GM21786 (cell line): ENCODE measurements at regions not wholly inside any gene's neighbourhood (a gene's known extent, or its start where the extent isn't known, plus 50 kb on each side); places are given as distances from the start of the nearest gene placed in this dataset.
"Not testable (repeated sequence)": the region's sequence is repeated elsewhere in the genome, so short reads cannot be mapped to it uniquely, and the experiment has no call there.

Experiments
- ATAC-seq: cut with Tn5 transposase; IDR thresholded peaks from one replicate; pipeline ENCODE4 v1.9.1; 2021; ENCODE audit not compliant: unreplicated experiment

GRCh38 chr20:22098511-22098910, 393.0 kb downstream of the PAX1 start:
- no peak for ATAC-seq

DNA sequence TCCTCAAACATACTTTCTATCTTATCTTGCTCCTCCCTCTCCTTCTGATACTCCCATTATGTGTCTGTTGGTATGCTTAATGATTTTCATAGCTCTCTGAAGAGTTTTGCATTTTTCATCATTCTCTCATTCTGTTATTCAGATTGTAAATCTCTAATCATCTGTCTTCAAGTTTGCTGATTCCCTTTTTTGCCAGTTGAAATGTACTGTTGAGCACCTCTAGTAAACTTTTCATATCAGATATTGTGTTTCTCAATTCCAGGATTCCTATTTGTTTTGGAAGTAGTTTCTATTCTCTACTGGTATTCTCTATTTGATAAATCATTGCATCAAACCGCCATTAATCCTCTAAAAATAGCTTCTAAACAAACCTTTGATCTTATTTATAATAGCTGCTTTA, 387.7 kb downstream of the PAX1 start:
- ATAC-seq: no peak

- no peak for ATAC-seq
These were observed 383.4 kb downstream of the PAX1 start for GRCh38 chr20:22088882-22089281.

DNA sequence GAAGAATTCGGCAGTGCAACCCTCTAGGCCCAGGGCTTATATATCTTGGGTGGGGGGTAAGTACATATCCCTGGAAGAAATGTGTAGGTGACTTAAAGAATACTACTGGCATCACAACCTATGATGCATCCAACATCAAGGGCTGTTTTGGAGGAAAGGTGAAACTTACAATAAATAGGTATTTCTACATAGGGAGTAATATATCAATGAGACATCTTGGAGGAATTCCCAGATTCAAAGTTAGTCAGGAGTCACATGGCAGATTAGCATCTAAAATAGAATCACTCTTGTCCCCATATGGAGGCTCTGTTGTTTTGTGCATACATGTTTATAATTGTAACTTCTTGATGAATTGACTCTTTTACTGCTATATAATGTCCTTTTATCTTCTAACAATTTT, 375.5 kb downstream of the PAX1 start:
- no peak for ATAC-seq

- no peak for ATAC-seq
These were observed 369.2 kb downstream of the PAX1 start for GRCh38 chr20:22074635-22075034.

DNA sequence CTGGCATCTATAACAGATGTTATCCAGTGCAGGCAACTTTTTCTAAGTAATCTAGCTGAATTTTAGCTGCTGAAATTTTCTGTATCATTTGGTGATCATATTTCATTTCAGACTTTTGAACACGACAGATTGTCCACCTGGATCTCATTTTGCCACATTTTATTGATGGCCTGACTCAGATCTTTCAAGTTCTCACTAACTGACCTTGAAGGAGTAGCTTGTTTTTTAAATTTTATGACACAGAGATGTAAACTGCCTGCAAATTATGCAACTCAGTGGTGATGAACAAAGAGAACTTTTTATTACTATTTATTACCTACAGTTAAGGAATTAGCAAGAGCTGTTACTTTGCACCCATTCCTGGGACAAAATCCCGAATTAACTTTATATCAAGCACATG, 366.4 kb downstream of the PAX1 start:
- no peak for ATAC-seq

DNA sequence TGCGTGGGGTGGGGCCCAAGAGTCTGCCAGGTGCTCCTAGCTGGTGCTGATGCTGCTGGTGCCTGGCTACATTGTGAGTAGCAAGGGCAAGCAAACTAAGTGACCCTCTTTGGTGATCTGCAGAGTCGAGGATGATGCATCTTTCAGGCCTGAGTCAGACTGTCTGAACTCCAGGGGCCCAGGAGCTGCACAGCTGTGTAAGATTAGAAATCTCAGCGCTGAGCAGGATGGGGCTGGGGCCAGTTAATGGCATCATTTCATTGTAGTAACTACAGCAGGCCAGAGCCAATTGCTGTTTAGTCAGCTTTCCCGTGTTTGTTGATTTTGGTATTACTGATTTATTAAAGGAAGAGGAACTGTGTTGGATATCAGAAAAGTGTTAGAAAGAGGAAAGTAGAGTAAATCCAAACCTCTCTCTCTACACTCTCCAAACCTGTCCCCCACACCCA, 365.2 kb downstream of the PAX1 start:
- ATAC-seq: no peak

- ATAC-seq: no peak
These were observed 358.3 kb downstream of the PAX1 start for GRCh38 chr20:22063753-22064152.

DNA sequence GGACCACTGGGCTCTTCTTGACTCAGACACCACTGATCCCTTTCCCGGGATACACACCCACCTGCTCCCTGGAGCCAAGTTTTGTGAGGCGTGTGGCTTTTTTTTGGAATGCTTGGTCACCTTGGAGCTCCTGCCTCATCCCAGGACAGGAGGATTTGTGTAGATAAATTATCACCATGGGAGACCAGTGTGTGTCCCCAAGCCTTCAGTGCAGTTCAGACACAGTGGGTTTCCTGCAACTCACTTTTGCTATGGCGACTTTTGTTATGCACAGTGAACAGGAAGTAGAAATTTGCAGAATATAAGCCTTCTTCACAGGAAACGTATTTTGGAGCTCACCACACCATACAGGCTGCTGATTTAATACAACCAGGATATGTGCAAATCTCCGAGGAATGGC, 357.4 kb downstream of the PAX1 start:
- no peak for ATAC-seq

GRCh38 chr20:22060610-22061009, 355.1 kb downstream of the PAX1 start:
- ATAC-seq: no peak

- ATAC-seq: no peak
These were observed 353.3 kb downstream of the PAX1 start for GRCh38 chr20:22058746-22059145.

- ATAC-seq: no peak
These were observed 350.5 kb downstream of the PAX1 start for GRCh38 chr20:22055981-22056380.

GRCh38 chr20:22052025-22052650, 346.7 kb downstream of the PAX1 start:
- ATAC-seq: no peak

- ATAC-seq: not testable (repeated sequence)
These were observed 340.6 kb downstream of the PAX1 start for GRCh38 chr20:22045956-22046507.

- no peak for ATAC-seq
These were observed 322.0 kb downstream of the PAX1 start for GRCh38 chr20:22027423-22027822.

- no peak for ATAC-seq
These were observed 314.7 kb downstream of the PAX1 start for GRCh38 chr20:22020201-22020600.

GRCh38 chr20:22008456-22008855, 303.0 kb downstream of the PAX1 start:
- ATAC-seq: no peak

DNA sequence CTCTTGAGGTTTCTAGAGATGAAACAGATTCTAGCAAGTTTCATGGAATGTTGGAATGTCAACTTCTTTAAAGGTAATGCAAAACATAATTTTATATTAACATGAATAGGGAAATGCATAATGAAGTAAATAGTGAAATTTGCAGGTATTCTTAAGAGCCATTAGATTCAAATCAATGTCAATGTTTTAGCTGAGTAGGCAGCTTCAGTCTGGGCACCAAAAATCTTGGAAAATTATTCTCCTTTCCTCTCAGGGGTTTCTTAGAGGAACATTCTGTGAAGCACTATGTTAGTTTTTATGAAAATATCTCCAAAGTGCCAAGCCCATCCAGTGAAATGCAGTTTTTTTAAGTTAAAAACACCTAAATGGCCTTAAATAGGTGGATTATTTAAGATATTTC, 300.8 kb downstream of the PAX1 start:
- no peak for ATAC-seq

DNA sequence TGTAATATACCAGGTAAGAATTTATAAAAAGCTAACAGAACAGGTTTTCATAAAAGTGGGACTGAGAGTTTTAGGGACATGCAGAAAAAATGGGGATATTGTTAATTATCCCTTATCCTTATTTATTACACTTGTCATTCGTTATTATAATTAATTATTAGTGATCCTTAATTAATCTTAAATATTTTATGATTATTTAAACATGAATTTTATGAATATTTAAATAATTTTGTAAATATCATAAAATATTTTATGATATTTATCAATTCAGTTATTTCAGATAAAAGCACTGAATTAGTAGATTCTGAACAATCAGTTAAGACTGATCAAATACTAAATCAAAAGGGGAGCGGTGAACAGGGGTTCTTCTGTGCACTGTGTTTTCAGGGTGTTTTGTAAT, 300.1 kb downstream of the PAX1 start:
- ATAC-seq: no peak

- ATAC-seq: no peak
These were observed 299.5 kb downstream of the PAX1 start for GRCh38 chr20:22004946-22005345.

DNA sequence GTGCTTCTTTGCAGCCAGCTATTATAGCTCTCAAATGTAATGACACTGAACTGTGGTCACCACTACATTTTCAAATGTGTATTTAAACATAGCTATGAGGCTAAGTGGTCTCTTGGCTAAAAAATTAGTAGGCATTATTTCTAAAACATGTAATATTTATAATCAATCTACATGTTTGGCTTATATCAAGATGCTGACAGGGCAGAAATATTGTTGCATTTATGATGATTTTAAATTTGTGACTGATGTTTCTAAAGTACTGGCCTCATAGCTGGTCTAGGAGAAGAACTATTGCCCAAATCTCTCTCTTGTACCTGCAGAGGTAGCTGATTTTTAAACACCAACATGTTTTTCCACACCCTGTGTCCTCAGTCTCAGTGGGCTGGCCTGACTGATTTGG, 298.2 kb downstream of the PAX1 start:
- no peak for ATAC-seq

DNA sequence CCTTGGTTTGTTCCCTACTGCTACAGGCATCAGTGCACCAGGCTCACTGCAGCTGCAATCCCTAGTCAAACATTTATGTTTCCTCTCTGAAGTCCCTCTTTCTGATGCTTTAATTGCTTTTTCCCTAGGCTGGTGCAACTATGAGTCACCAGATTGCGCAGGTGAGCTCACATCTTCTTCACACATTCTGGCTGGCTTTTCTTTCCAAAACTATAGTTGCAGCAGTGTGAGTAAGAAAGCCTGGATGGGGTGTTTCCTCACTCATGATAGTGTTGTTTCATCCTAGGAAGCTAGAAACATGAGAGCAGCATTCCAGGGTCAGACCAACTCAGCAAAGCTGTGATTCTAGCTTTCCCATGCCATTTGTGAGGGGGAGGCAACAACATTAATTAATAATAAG, 296.4 kb downstream of the PAX1 start:
- no peak for ATAC-seq

- ATAC-seq: no peak
These were observed 290.0 kb downstream of the PAX1 start for GRCh38 chr20:21995461-21995860.
